Right atrium auricular region (tissue), 2 donors: ENCODE measurements at regions not wholly inside any gene's neighbourhood (a gene's known extent, or its start where the extent isn't known, plus 50 kb on each side); places are given as distances from the start of the nearest gene placed in this dataset.

Experiments used
- DNase-seq: peaks from one replicate; pipeline ENCODE4 v3.0.0-alpha.2; 2019; ENCODE audit warnings: low spot score
- H3K27ac ChIP-seq, 2 donors: fragments of 200-600 bp; sonication (generic); 1 replicate in 1 of 2; 2 replicates in 1 of 2; pipeline ENCODE4 v1.5.1; 2016 to 2019
- H3K27me3 ChIP-seq, 2 donors: fragments of 200-600 bp; sonication (generic); one replicate each; pipeline versions ENCODE4 v1.5.1 to v1.6.0; 2017 to 2019
- H3K36me3 ChIP-seq: fragments of 200-600 bp; sonication (generic); one replicate; pipeline ENCODE4 v1.5.1; 2016
- H3K4me1 ChIP-seq, 2 donors: fragments of 200-600 bp; sonication (generic); one replicate each; pipeline versions ENCODE4 v1.5.1 to v1.6.0; 2017 to 2019
- H3K4me3 ChIP-seq, 2 donors: fragments of 200-600 bp; sonication (generic); 1 replicate in 1 of 2; 2 replicates in 1 of 2; pipeline ENCODE4 v1.5.1; 2017 to 2019; ENCODE audit warnings: mild to moderate bottlenecking in 1 of 2, moderate library complexity in 1 of 2
- H3K9me3 ChIP-seq, 2 donors: fragments of 200-600 bp; sonication (generic); one replicate each; pipeline ENCODE4 v1.5.1; 2019
- CTCF ChIP-seq, 2 donors: fragments of 200-600 bp; sonication (generic); IDR thresholded peaks; one replicate each; pipeline ENCODE4 v1.5.1; 2019; ENCODE audit warnings: antibody characterized with exemption in 2 of 2

- DNase-seq, result no peak
- Histone ChIP-seq H3K9me3 (no peaks in the 10 kb centered on the region), H3K4me3 (no peak overlapping the region), H3K36me3 (no peaks in the 10 kb centered on the region), H3K27me3 (no peaks in the 10 kb centered on the region), H3K27ac (no peak overlapping the region), H3K4me1 (no peaks in the 10 kb centered on the region)
- no peak for TF ChIP-seq CTCF (IDR thresholded peaks at IDR 0.05)
Measured at GRCh38 chr1:224850446-224850845, 79.0 kb upstream of the DNAH14 start.

- Histone ChIP-seq H3K9me3 (no peaks in the 10 kb centered on the region), H3K27ac (no peak overlapping the region), H3K4me1 (no peaks in the 10 kb centered on the region), H3K27me3 (no peaks in the 10 kb centered on the region), H3K4me3 (no peak overlapping the region), H3K36me3 (no peaks in the 10 kb centered on the region)
- TF ChIP-seq CTCF (IDR thresholded peaks at IDR 0.05), result peak; percentile 44 to 73
- DNase-seq, result peak; percentile 59
Measured at GRCh38 chr1:224851210-224851847, 78.1 kb upstream of the DNAH14 start.

- TF ChIP-seq CTCF (IDR thresholded peaks at IDR 0.05), result peak in 1 of 2 donors; percentile 7
- no peak overlapping the region for H3K4me3 ChIP-seq
Measured at GRCh38 chr1:224851848-224852261, 77.6 kb upstream of the DNAH14 start.

GRCh38 chr1:224852901-224853568, 76.4 kb upstream of the DNAH14 start:
- Histone ChIP-seq H3K9me3 (no peaks in the 10 kb centered on the region), H3K36me3 (no peaks in the 10 kb centered on the region), H3K4me3 (no peak overlapping the region), H3K27ac (no peak overlapping the region), H3K4me1 (no peaks in the 10 kb centered on the region), H3K27me3 (no peaks in the 10 kb centered on the region)
- no peak for DNase-seq
- TF ChIP-seq CTCF (IDR thresholded peaks at IDR 0.05), result peak; percentile 57 to 83

More at GRCh38 chr1:224851848-224852261, 77.6 kb upstream of the DNAH14 start:
- DNase-seq, result no peak
- Histone ChIP-seq H3K9me3 (no peaks in the 10 kb centered on the region), H3K4me1 (no peaks in the 10 kb centered on the region), H3K27ac (no peak overlapping the region), H3K27me3 (no peaks in the 10 kb centered on the region), H3K36me3 (no peaks in the 10 kb centered on the region)

- Histone ChIP-seq H3K27me3 (no peaks in the 10 kb centered on the region), H3K4me3 (no peak overlapping the region), H3K9me3 (no peaks in the 10 kb centered on the region), H3K27ac (no peak overlapping the region), H3K4me1 (no peaks in the 10 kb centered on the region), H3K36me3 (no peaks in the 10 kb centered on the region)
- no peak for DNase-seq
- no peak for TF ChIP-seq CTCF (IDR thresholded peaks at IDR 0.05)
Measured at GRCh38 chr1:224856973-224857372, 72.5 kb upstream of the DNAH14 start.
